GM12892 (cell line): ENCODE measurements at regions not wholly inside any gene's neighbourhood (a gene's known extent, or its start where the extent isn't known, plus 50 kb on each side); places are given as distances from the start of the nearest gene placed in this dataset.

Source experiments
- DNase-seq: peaks from one replicate; pipeline ENCODE4 v3.0.0; 2011; ENCODE audit not compliant: insufficient read length
- FAIRE-seq: peaks from 2 replicates; lab custom pipeline; 2011; peaks lifted over from hg19 to GRCh38; lab: Jason Lieb, UNC
- POLR2A ChIP-seq: IDR thresholded peaks from 2 replicates; pipeline ENCODE4 v1.6.1; 2011; ENCODE audit warnings: low read depth, low read length, control low read depth
- TAF1 ChIP-seq: IDR thresholded peaks from 2 replicates; pipeline ENCODE4 v1.6.1; 2011; ENCODE audit warnings: low read depth, mild to moderate bottlenecking, control low read depth, low read length, borderline replicate concordance

GRCh38 chr9:4935001-4935672 is 49.9 kb upstream of the JAK2 start:
- TF ChIP-seq POLR2A (no peak), TAF1 (0 out of 2 replicates have a peak, but pooled peaks have one; percentile 7)
- no peak for FAIRE-seq

More at GRCh38 chr9:4935001-4935672, 49.9 kb upstream of the JAK2 start:
- no peak for DNase-seq
